22Rv1 (cell line): ENCODE measurements at regions not wholly inside any gene's neighbourhood (a gene's known extent, or its start where the extent isn't known, plus 50 kb on each side); places are given as distances from the start of the nearest gene placed in this dataset.

Source experiments
- H3K27ac ChIP-seq: fragments of 450-650 bp; 2 replicates; pipeline ENCODE4 v1.5.1; 2017
- ZFX ChIP-seq: fragments of 450-650 bp; IDR thresholded peaks from 2 replicates; pipeline ENCODE4 v1.6.1; 2017; ENCODE audit warnings: antibody characterized with exemption, borderline replicate concordance
- TF ChIP-seq, protein P1 (sequence below): fragments of 450-650 bp; IDR thresholded peaks from 2 replicates; pipeline ENCODE4 v1.5.1; 2017; ENCODE audit warnings: mild to moderate bottlenecking

DNA sequence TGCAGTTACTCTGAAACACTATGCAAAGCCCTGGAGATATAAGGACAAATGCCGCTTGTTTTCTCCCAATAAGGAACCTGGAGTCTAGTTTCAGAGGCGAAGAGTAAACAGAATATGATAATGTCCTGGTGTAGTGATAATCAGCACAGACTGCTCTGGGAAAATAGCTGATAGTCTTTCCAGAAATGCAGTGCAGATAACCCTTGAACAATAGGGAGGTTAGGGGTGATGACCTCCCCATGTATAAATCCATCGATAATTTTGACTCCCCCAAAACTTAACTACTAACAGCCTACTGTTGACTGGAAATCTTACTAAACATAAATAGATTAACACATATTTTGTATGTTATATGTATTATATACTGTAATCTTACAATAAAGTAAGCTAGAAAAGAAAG lies 1280.9 kb upstream of the TENM3 start:
- no peak for TF ChIP-seq ZFX
- TF ChIP-seq, protein P1, sequence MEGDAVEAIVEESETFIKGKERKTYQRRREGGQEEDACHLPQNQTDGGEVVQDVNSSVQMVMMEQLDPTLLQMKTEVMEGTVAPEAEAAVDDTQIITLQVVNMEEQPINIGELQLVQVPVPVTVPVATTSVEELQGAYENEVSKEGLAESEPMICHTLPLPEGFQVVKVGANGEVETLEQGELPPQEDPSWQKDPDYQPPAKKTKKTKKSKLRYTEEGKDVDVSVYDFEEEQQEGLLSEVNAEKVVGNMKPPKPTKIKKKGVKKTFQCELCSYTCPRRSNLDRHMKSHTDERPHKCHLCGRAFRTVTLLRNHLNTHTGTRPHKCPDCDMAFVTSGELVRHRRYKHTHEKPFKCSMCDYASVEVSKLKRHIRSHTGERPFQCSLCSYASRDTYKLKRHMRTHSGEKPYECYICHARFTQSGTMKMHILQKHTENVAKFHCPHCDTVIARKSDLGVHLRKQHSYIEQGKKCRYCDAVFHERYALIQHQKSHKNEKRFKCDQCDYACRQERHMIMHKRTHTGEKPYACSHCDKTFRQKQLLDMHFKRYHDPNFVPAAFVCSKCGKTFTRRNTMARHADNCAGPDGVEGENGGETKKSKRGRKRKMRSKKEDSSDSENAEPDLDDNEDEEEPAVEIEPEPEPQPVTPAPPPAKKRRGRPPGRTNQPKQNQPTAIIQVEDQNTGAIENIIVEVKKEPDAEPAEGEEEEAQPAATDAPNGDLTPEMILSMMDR = no peak
- H3K27ac ChIP-seq = no peak overlapping the region

DNA sequence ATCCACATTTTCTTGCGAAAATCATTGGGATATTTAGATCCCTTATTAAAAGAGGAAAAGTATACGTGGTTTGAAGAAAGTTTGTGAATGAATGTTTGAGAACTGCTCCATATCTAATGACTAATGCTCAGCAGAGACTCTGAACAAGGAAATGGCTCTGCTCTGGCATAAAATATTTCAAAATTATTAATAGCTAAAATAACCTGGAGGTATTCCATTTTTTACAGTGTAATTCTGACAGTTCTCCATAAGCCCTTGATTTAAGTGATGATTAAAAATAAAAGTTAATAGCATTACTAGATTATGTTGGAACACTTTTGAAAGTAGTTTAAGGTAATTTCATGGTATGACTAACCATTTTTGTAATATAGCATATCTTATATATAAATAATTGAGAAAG lies 1276.9 kb upstream of the TENM3 start:
- H3K27ac ChIP-seq = no peak overlapping the region

DNA sequence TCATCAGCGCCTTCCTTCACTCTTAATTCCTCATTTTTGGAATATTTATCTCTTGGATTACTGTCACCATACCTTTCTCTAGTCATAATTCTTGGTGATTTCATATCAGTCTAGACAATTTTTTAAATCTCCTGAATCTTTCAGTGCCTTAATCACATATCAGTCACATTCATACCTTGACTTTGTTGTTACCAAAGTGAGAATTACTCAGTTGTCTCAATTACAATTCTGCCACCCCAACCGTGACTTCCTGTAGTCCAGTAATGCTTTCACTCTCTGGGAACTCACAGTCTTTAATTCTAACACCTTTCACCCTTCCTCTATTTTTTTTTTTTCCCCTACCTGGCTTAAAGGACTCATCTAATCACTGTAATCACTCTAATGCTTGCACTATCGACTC lies 1275.3 kb upstream of the TENM3 start:
- H3K27ac ChIP-seq = no peak overlapping the region
- no peak for TF ChIP-seq ZFX
- TF ChIP-seq, protein P1 = no peak

More for the DNA sequence above, 1276.9 kb upstream of the TENM3 start:
- TF ChIP-seq, protein P1 = no peak
- TF ChIP-seq ZFX = no peak

DNA sequence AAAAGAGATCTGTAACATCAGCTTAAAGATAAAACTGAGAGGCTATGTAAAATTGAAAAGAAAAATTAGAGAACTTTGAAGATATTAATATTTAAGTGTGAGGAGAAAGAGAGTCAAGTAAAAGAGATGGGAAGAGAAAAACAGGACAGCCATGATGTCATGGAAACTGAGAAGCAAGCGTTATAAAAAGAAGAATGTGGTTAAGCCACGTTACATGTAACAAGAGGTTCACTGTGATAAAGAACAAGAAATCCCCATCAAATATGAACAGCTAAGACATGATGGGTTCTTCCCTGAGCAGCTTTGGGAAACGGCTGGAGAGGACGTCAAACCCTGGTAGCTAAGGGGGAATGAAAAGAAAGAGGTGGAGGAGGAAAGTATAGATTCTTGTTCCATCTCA lies 1269.3 kb upstream of the TENM3 start:
- no peak for TF ChIP-seq ZFX
- TF ChIP-seq, protein P1 = no peak
- H3K27ac ChIP-seq = no peak overlapping the region

DNA sequence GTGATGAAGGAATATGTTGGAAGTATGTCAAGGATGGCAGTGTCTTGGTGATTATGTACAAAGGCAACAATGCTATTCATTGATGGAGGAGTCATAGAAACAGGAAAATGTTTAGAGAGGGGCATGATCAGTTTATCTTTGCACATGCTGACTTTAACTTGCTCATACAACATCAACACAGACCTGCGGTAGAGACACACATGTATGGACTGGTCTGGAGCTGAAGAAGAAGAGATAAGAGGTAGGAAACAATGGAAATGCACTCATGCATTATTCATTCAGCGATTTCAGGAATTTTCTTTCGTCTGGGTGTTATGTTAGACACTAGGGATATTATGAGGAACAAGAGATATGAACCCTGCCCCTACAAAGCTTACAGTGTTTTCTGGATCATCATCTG lies 1252.3 kb upstream of the TENM3 start:
- no peak overlapping the region for H3K27ac ChIP-seq
- TF ChIP-seq, protein P1 = no peak
- no peak for TF ChIP-seq ZFX

DNA sequence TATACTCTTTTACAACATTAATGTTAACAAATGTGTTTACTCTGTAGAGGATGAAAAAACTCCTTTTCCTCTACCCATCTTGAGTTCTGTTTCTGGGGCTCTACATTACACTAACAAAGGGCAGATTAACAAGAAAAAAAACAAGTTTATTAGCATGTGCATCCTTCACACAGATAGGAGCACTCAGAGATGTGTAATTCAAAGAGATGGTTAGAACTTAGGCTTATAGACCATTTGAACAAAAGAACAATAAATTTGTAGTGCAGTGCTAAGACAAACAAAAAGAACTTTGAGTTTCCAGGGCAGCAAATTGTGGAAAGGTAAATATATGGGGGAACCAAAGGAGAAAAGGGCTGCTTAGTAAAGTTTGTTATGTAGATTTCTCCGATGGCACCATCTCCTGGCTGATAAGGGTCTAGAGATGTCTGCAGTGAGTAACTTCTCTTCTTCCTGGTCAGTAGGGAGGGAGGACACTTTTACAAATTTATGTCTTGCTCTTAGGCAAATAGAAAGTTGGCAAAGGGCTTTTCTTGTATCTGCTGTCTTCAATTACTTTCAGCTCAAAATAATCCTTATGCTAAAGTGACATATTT lies 1249.9 kb upstream of the TENM3 start:
- H3K27ac ChIP-seq = no peak overlapping the region
- TF ChIP-seq, protein P1 = no peak
- no peak for TF ChIP-seq ZFX

DNA sequence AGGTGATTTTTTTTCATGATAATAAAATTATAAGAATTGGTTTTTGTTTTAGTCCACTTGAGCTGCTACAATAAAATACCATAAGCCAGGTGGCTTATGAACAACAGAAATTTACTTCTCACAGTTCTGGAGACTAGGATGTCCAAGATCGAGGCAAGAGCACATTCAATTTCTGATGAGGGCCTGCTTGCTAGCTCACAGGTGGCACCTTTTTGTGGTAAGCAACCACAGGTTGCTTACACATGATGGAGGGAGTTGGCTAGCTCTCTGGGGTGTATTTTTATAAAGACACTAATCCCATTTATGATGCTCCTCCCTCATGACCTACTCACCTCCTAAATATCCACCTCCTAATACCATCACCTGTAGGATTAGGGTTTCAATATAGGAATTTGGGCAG lies 1248.5 kb upstream of the TENM3 start:
- no peak overlapping the region for H3K27ac ChIP-seq
- TF ChIP-seq, protein P1 = no peak
- TF ChIP-seq ZFX = no peak
